NK-92 treated with Interleukin-12 subunit alpha and Interleukin-12 subunit beta, amount 100 ng/mL, for 24 hours (cell line): ENCODE measurements at regions not wholly inside any gene's neighbourhood (a gene's known extent, or its start where the extent isn't known, plus 50 kb on each side); places are given as distances from the start of the nearest gene placed in this dataset.

Experiments used
- DNase-seq: peaks from one replicate; lab custom pipeline; 2025; lab: John Stamatoyannopoulos, UW

DNA sequence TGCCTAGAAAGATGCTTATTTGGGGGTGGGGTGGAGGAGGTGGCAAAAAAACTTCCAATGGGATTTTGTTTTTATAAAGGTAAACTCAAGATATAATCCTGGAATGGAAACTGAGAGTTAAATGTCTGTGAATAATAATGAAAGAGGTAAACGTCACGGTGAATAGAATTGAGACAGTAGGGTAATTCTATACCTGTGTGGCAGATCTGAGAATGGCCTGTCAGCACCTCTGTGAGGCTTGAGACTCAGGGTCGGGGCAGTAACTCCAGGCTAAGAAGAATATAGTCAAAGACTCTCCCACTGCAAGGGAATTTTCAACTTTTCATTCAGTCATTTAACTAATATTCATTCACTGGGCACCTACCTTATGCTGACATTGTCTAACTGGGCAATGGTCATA, 581.2 kb upstream of the ZNF608 start:
- DNase-seq, result no peak

DNA sequence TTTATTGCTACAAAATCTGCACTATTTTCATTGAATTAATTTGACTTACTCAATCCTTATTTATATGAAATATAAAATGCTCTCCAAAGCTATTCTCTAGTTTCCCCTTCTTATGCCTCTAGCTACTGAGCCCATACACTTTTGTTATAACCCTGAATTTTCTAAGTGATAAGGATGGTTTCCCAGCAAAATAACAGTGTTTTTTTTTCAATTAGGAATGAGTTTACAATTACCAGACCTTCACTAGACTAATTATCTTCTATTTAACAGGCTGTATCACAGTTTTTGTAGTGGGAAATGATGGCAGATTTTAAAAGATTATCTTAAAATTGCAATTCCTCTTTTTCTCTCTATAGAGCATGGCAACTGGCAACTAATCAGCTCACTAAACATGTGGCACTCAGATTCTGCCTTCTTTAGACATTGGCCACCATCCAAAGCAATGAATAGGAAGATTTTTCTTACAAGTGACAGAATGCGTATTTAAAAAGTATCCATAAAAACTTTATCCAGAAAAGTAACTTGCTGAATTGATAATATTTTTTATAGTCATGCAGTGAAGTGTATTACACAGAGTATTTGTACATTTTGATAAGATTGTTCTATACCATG, 585.7 kb upstream of the ZNF608 start:
- DNase-seq, result no peak

DNA sequence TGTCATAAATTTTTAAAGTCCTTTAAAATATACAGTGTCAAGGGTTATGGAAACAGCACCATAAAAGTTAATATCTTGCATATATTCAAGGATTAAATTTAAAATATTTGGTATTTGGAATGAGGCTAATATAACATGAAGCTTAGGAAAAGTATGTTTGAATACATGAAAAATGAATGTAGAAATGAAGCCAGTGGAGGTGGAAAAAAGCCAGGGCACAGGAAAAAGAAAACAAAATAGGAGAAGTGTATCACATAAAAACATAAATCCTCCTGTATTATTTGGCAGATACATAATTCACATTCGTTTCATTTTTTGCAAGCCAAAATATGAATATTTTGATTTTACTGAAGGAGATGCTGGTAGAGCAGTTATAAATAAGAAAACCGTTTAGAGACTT, 587.0 kb upstream of the ZNF608 start:
- DNase-seq, result no peak

DNA sequence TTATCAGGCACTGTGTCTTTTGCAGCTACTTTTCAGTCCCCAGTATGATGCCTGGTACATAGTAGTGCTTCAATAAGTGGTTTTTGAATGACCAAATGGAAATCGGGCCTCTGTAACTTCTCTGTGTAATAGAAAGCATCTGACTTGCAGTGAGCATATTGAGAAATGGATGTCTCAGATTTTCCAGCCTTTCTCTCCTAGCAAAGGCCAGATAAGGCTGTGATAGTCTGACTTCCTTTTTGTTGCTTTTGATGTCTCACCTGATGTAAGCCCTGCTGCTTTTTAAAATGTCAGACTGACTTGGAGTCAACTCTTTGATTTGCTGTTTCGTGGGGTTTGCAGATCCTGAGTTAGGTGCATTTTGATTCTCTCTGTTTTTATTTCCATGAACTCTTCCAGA, 590.0 kb upstream of the ZNF608 start:
- DNase-seq, result no peak

DNA sequence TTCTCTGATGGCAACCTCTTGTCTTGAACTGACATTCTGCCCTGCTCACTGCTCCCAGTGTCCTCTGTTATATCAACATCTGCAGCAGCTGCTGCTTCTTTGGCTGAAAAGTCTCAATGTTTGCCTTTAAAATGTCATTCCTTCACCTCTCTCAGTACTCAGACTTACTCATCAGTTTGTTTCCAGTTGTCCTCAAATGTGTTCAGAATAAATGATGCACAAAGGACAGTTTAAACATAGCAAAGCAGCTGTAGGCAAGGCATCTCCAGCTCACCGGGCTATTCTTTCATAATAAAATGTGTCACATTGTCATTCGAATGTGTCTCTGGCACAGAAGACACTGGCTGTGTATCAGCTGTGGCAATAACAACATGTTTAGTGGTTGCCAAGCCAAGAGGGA, 590.9 kb upstream of the ZNF608 start:
- DNase-seq, result no peak

DNA sequence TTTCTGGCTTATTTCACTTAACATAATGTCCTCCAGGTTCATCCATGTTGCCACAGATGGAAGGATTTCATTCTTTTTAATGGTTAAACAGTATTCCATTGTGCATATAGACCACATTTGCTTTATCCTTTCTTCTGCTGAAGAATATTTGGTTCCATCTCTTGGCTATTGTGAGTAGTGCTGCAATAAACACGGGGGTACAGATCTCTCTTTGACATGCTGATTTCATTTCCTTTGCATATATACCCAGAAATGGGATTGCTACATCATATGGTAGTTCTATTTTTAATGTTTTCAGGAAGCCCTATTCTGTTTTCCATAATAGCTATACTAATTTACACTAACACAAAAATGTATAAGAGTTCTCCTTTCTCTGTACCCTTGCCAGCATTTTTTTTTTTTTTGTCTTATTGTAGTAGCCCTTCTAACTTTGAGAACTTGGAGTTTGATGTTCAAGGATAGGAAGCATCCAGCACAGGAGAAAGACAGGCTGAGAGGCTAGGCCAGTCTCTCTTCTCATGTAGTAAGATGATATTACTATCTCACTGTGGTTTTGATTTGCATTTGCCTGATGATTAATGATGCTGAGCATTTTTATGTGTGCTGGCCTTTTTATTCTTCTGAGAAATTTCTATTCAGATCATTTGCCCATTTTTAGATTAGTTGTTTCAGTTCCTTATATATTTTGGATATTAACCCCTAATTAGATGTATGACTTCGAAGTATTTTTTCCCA, 592.2 kb upstream of the ZNF608 start:
- DNase-seq, result no peak

DNA sequence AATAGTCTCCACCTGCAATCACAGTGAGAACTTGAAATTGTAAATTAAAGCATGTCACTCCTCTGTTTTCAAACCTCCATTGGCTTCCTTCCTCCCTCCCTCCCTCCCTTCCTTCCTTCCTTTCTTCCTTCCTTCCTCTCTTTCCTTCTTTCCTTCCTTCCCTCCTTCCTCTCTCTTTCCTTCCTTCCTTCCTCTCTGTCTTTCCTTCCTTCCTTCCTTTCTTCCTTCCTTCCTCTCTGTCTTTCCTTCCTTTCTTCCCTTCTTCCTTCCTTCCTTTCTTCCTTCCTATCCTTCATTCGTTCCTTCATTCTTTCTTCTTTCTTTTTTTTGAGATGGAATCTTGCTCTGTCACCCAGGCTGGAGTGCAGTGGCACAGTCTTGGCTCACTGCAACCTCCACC, 595.0 kb upstream of the ZNF608 start:
- no peak for DNase-seq

DNA sequence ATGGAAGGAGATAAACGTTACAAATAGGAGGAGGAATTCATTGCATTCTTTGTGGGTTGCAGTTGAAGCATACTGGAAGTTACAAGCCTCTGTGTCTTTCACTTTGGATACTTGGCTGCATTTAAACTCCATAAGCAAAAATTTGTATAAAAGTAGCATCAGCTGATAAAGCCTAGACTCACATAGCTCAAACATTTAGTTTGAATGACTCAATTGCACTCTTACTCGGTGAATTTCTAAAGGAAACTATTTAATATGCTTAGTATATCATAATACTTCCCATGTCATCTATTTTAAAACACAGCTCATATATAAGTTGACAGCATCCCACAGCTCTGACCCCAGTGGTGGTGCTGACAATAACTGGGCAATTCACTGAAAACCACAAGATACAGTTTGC, 596.6 kb upstream of the ZNF608 start:
- DNase-seq, result no peak

DNA sequence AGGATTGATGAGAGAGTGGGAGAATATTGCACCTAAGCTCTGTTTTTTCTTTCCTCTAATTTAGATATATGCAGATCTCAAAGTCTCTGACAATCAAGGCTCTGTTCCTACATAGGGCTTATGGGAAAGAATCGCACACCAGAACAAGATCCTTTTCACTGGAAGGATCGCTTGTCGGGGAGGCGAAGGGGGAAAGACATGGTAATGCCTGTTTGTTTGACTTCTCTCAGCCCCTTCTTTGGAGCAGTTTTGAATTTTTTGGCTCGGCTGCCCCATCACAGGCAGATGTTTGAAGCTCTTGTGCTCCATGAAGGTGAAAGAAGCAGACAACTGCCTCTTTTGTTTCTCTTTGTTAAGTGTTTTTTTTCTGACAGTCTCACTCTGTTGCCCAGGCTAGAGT, 599.9 kb upstream of the ZNF608 start:
- DNase-seq, result no peak

DNA sequence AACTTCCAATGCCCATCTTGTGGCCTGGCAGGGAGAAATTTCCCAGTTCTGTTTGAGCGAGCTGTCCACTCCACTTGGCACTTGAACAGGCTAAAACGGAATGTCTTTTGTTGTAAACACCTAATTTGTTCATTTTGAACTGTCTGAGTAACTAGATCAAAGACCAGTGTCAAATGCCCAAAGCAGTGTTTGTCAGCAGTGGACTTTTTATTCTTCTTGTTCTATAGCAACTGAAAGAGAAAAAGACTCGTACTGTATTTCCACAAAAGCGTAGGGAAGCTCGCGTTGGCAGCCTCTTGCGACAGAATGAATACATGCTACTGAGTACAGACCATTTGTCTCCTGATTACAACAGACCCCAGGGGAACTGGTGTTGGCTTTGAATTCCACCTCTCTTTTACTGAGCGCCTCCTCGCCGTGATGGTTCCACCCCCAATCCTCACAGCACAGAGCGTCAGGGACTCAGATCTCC, 601.8 kb upstream of the ZNF608 start:
- DNase-seq, result no peak

DNA sequence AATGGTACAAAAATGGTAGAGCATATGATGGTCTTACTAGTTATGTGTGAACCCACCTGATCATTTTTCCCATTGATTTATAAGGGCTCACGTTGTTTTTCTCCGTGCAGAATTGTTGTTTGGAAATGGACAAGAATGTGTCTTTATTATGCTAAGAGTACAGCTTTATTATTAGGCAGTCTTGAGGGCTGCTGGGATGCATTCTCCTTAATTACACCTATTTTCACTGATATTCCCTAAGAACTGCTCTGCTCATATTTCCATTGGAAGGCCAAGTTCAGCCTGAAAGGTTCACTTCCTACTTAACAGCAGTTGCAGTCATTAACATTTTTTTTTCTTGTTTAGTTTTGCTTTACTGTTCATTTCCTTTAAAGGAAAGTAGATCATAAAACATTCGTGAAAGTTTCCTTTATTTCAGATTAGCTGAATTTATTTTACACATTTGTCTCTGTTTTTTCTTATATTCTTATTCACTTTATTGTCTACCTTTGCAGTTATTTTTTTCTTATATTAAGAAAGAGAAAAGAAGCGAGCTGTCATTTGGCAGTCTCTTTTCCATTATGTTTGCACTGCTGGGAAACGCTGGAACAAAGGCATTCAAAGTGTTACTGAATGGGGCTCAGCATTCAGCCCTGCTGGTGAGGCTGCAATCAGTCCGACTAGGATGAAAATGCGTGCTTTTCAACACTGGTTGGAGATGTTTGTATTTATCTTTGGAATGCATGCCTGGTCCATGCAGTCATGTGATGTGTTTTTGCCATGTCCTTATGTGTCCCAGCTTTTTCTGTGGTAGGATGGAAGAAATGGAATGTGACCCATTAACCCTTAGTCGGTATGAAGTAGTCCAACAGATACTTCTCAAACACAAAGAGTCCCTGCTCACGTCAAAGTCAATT, 602.7 kb upstream of the ZNF608 start:
- DNase-seq, result no peak

DNA sequence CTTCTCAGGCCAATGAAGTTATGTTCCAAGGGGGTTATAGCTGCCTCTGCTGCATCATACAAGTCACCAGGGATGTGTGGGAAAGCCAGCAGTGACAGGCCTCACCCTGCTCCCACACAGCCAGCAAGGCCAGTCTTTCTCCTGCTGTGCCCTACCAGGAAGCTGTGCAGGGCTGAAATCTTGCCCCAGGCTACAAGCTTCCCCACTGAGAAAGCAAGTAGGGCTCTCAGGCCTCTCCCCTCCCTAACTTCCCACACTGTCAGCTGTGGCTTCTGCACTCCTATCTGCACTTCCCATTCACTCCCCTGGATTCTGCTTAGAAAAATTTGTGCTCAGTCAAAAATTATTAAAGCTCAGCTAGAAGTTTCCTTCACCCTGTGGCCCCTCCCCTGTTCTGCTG, 611.2 kb upstream of the ZNF608 start:
- no peak for DNase-seq

DNA sequence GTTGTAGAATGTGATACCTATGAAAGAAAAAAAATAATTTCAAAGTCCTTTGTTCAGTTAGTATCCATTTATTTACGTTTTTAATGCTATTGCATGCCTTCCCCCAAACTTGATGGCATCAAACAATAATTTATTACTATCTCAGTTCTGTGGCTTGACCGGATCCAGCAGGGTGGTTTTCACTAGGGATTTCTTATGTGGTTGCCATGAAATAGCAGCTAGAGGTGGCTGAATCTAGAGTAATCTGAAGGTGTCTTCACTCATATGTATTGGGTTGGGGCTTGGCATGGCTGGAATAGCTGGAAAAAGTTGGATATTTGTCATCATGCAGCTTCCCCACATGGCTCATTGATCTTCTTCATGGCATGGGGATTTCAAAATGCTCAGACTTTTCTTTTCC, 619.3 kb upstream of the ZNF608 start:
- no peak for DNase-seq

DNA sequence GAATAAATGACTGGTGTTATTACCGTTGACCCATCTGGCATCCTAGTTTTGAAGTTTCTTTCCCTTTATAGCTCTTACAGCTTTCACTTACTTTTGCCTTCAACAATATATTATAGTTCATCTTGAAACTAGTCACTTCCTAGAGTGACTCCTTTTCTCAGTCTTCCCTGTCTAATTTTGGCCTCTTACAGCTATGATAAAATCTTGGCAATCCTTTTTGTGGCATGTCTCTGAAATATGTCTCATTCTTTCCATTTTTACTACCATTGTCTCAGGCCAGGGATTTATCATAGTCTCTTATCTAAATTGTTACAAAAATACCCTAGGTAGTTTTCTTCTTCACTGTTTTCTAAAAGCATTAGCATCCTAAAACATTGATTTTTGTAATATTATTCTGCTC, 621.3 kb upstream of the ZNF608 start:
- DNase-seq, result no peak

DNA sequence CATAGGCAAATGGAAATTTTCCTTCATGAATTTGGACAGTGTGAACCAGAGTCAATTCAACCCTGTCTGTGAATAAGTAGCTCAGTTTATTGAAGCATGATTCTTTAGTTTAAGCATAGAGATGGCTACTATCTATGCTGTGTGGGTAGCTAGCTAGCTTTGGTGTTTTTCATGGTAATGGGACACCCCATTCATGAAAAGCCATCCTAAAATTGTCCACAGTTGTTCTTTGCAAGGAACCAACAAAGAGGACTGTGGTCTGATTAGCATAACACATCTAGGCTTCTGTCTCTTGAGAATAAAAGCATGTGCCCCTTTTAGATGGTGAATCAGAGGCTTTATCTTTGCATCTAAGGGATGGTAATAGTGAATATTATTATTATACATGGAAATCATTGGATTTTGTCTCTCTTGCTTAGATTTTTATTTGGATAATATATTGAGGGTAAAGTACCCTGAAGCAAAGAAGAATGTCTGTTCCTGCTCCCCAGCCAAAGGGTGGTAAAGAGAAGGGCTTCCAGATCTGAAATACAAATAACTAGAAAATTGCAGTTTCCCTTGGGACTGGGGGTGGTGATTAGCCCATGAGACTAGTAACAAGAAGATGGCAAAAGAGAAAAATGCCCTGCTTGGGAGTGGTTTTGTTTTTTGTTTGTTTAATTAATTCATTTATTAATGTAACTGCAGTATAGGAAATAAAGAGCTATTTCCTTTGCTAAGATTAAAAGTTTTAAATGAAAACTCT, 624.2 kb upstream of the ZNF608 start:
- no peak for DNase-seq

DNA sequence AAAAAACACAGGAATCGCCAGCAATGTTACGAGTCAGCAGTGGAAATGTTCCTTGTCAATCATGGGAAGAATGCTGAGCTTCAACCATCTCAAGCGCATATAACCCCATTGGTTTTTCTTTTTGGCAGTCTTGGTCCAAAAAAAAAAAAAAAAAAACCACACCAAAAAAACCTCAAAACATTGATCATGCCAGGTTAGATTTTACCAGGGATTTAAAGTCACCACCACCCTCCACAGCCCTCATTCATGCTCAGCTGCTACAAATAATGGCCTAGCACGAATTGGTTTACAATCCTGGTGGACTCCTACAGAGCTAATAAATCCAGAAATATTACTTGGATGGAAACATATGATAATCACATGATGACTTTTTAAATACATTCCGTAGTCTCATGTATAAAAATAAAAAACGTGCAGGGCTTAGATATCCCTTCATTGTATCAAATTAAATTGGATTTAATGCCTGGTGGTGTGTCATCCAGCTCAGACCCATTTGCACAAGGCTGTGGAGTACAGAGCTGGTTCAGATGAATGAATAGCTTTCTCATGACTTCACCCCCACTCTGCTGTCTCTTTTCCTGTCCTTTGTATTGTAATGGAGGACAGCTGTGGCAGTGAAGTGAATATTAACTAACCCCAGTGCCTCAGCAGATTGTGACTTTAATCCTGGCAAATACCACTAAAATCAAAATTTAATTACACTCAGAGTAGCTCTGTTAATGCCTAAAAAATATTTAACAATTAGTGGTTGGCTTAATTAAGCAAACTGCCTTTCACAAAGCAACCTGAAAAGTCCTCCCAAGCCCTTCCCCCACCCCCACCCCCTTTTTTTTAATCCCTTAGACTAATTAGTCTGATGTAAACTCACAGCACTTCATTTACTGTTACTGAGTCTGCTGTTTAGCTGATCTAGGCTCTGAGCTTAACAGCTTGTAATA, 626.5 kb upstream of the ZNF608 start:
- no peak for DNase-seq

DNA sequence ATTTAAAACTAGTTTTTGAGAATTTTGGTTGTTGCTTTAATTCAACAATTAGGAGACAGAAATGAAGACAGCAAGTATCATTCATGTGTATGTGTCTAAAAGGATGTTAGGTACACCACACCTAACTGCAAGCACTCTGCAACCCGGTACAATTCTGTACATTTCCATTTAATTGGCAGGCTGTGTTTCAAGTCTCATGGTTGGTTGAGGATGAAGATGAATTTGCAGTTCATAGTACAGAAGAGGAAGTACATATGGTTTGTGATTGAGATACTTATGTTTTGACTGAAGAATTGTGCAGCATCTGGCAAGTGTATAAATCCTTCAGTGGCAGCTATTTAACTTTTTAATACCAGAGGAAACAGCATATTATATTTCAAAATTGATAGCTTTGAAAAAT, 628.7 kb upstream of the ZNF608 start:
- DNase-seq, result no peak

DNA sequence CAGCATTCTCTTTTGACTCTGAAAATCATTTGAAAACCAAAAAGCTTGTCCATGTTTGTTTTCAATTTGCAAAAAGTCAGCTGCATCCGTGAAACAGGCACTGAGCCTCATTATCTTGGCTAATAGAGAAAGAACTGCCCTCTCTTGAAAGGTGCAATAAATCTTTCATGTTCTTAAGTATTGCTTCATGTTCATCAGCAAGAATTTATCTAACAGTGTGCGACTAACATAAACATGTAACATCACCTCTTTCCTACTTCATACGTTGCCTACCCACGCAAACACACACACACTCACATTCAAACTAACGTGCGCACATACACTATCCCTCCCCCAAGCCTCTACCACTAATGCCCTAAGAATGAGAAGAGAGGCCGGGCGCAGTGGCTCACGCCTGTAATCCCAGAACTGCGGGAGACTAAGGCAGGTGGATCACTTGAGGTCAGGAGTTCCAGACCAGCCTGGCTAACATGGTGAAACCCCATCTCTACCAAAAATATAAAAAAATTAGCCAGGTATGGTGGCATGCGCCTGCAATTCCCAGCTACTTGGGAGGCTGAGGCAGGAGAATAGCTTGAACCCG, 629.7 kb upstream of the ZNF608 start:
- no peak for DNase-seq

DNA sequence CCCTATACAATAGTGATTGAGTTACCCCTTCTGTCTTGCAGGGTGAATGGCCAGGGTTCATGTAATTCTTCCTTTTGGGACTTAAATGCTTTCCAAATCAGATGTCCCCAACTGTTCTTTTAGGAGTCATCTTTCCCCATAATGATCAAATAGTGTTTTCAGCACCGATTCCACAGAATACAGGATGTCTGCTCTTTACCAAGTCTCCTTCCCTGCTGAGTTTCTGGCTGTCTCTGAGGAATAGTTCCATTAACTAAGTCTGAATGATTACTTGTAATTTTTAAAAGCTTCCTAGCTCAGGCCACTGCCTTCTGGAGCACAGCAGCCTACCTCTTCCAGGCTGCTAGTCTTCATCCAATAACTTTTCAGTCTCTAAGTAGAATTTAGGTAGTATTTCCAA, 630.7 kb upstream of the ZNF608 start:
- DNase-seq, result no peak

DNA sequence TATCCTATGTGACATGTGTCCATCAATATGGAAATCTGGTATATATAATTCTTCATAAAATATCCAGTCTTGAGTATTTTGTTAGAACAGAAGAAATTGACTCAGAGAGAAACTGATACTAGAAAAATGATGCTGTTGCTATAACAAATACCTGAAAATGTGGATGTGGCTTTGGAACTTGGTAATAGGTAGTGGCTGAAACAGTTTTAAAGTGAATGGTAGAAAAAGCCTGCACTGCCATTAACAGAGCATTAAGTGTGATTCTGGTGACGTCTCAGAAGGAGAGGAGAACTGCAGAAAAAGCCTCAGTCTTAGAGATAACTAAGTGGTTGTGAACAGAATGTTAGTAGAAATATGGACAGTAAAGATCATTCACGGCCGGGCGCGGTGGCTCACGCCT, 634.9 kb upstream of the ZNF608 start:
- DNase-seq, result no peak

DNA sequence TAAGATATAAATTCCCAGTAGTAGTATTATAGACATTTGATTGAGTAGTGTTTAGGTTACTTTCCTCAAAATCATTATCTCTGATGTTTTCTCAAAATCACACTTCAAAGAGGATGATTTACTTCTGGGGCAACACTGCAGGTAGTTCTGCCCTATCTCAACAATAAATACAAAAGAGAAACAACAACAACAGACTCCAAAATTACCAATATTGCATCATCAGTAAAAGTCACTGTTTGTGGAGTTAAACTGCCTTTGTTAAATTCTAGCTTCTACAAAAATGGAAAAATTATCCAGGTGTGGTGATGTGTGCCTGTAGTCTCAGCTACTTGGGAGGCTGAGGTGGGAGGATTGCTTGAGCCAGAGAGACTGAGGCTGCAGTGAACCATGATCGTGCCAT, 637.6 kb upstream of the ZNF608 start:
- DNase-seq, result no peak
